Tibial nerve (tissue), 4 donors: ENCODE measurements at regions not wholly inside any gene's neighbourhood (a gene's known extent, or its start where the extent isn't known, plus 50 kb on each side); places are given as distances from the start of the nearest gene placed in this dataset.

Source experiments
- DNase-seq, 2 donors: peaks; one replicate each; pipeline ENCODE4 v3.0.0-alpha.2; 2019; ENCODE audit warnings: low spot score in 2 of 2
- H3K27ac ChIP-seq, 4 donors: fragments of 200-600 bp; sonication (generic) in 3 of 4; one replicate each; pipeline ENCODE4 v1.5.1; 2017 to 2019; ENCODE audit warnings: mild to moderate bottlenecking in 1 of 4
- H3K27me3 ChIP-seq, 2 donors: fragments of 200-600 bp; sonication (generic) in 1 of 2; one replicate each; pipeline versions ENCODE4 v1.5.1 to v1.6.0; 2017 to 2019
- H3K36me3 ChIP-seq, 3 donors: fragments of 200-600 bp; sonication (generic); one replicate each; pipeline ENCODE4 v1.5.1; 2018 to 2019
- H3K4me1 ChIP-seq, 4 donors: fragments of 200-600 bp; sonication (generic) in 3 of 4; one replicate each; pipeline ENCODE4 v1.5.1; 2017 to 2019
- H3K4me3 ChIP-seq, 4 donors: fragments of 200-600 bp; sonication (generic) in 3 of 4; one replicate each; pipeline ENCODE4 v1.5.1; 2017 to 2019; ENCODE audit warnings: mild to moderate bottlenecking in 1 of 4, moderate library complexity in 1 of 4
- H3K9me3 ChIP-seq, 4 donors: fragments of 200-600 bp; sonication (generic) in 3 of 4; one replicate each; pipeline ENCODE4 v1.5.1; 2017 to 2019
- EP300 ChIP-seq, 2 donors: sonication (generic); formaldehyde crosslinking; IDR thresholded peaks; one replicate each; pipeline ENCODE4 v1.6.1; 2017; ENCODE audit warnings: antibody characterized with exemption in 2 of 2, mild to moderate bottlenecking in 1 of 2
- POLR2A ChIP-seq, 2 donors: fragments of 450-650 bp; IDR thresholded peaks; one replicate each; pipeline ENCODE4 v1.6.1; 2017; ENCODE audit warnings: antibody characterized with exemption in 2 of 2, mild to moderate bottlenecking in 2 of 2, moderate library complexity in 2 of 2
- WGBS, 2 donors: methylation state at CpG; one replicate each; pipeline ENCODE4 v1.1.5; 2018; 5-methylcytosine and 5-hydroxymethylcytosine counted together
- TF ChIP-seq, protein P1 (sequence below), 5 experiments: fragments of 200-600 bp in 3 of 5; fragments of 450-650 bp in 2 of 5; sonication (generic) in 3 of 5; IDR thresholded peaks; one replicate each; pipeline ENCODE4 v1.5.1; 2016 to 2019; ENCODE audit warnings: antibody characterized with exemption in 5 of 5, mild to moderate bottlenecking in 3 of 5, moderate library complexity in 2 of 5

DNA sequence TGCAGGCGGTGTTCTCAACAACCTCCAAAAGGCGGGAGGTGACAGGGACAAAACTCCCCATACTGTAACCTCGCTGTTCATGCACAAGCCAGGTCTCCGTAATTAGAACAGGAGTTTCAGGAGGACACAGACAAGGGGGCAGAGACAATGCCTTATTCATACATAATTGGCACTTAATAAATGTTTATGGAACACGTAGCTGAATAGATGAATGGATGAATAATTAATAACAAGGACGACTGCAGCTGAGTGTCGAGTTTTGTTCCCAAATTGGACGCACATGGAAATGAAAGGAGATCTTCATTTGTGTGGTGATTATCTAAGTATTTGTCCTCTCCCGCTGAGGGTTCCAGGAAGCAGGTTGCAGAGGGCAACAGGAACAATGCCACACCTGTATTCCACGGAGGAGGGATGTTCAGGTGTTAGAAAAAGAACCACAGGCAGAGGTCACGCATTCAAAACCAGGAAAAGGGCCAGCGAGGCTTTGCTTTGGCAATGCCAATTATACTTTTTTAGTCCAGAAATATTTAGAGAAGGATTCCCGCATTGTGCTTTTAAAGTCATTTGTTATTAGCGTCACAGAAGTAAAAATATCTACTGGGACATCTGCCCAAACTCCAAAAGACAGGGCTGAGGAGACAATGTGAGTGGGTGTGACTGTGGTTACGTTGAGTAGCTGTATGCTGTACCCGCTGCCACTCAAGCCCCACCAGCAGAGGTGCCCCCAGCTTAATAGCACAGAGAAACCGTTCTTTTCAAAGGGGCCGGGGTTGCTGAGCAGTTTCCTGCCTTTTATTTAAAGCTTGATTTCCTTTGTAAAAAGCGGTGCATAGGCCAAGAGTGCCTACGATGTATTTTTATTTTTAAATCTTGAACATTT is 123.3 kb downstream of the PXDC1 start:
- no peak overlapping the region for H3K4me3 ChIP-seq

GRCh38 chr6:3627501-3627900 is 124.0 kb downstream of the PXDC1 start:
- Histone ChIP-seq H3K27ac (no peak overlapping the region), H3K4me1 (no peaks in the 10 kb centered on the region), H3K27me3 (peaks cover 0 to 36% of the 10 kb centered on the region in 2 donors), H3K9me3 (no peaks in the 10 kb centered on the region), H3K36me3 (no peaks in the 10 kb centered on the region), H3K4me3 (no peak overlapping the region)
- TF ChIP-seq, protein P1, sequence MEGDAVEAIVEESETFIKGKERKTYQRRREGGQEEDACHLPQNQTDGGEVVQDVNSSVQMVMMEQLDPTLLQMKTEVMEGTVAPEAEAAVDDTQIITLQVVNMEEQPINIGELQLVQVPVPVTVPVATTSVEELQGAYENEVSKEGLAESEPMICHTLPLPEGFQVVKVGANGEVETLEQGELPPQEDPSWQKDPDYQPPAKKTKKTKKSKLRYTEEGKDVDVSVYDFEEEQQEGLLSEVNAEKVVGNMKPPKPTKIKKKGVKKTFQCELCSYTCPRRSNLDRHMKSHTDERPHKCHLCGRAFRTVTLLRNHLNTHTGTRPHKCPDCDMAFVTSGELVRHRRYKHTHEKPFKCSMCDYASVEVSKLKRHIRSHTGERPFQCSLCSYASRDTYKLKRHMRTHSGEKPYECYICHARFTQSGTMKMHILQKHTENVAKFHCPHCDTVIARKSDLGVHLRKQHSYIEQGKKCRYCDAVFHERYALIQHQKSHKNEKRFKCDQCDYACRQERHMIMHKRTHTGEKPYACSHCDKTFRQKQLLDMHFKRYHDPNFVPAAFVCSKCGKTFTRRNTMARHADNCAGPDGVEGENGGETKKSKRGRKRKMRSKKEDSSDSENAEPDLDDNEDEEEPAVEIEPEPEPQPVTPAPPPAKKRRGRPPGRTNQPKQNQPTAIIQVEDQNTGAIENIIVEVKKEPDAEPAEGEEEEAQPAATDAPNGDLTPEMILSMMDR (IDR thresholded peaks at IDR 0.05): no peak
- TF ChIP-seq EP300 (IDR thresholded peaks at IDR 0.05) (no peak), POLR2A (IDR thresholded peaks at IDR 0.05) (no peak)
- DNase-seq: no peak
- WGBS, 2 donors: 62 to 63% methylated on average over 9 of the region's 9 CpGs

More for the DNA sequence above, 123.3 kb downstream of the PXDC1 start:
- H3K27ac ChIP-seq: no peak overlapping the region
- peaks cover 0 to 33% of the 10 kb centered on the region in 2 donors for H3K27me3 ChIP-seq
- TF ChIP-seq EP300 (IDR thresholded peaks at IDR 0.05) (no peak), POLR2A (IDR thresholded peaks at IDR 0.05) (no peak)
- TF ChIP-seq, protein P1 (IDR thresholded peaks at IDR 0.05): no peak
- no peaks in the 10 kb centered on the region for H3K36me3 ChIP-seq
- H3K4me1 ChIP-seq: no peaks in the 10 kb centered on the region
- WGBS, 2 donors: 43 to 47% methylated on average over 20 of the region's 20 CpGs
- no peak for DNase-seq
- no peaks in the 10 kb centered on the region for H3K9me3 ChIP-seq

- no peak for DNase-seq
- 63 to 67% methylated on average over 14 of the region's 14 CpGs for WGBS, 2 donors
- Histone ChIP-seq H3K36me3 (no peaks in the 10 kb centered on the region), H3K4me3 (no peak overlapping the region), H3K27me3 (peaks cover 0 to 36% of the 10 kb centered on the region in 2 donors), H3K9me3 (no peaks in the 10 kb centered on the region), H3K4me1 (no peaks in the 10 kb centered on the region), H3K27ac (no peak overlapping the region)
- TF ChIP-seq, protein P1 (IDR thresholded peaks at IDR 0.05): no peak
- TF ChIP-seq EP300 (IDR thresholded peaks at IDR 0.05) (no peak), POLR2A (IDR thresholded peaks at IDR 0.05) (no peak)
Observed at GRCh38 chr6:3625980-3626563, 125.4 kb downstream of the PXDC1 start.

DNA sequence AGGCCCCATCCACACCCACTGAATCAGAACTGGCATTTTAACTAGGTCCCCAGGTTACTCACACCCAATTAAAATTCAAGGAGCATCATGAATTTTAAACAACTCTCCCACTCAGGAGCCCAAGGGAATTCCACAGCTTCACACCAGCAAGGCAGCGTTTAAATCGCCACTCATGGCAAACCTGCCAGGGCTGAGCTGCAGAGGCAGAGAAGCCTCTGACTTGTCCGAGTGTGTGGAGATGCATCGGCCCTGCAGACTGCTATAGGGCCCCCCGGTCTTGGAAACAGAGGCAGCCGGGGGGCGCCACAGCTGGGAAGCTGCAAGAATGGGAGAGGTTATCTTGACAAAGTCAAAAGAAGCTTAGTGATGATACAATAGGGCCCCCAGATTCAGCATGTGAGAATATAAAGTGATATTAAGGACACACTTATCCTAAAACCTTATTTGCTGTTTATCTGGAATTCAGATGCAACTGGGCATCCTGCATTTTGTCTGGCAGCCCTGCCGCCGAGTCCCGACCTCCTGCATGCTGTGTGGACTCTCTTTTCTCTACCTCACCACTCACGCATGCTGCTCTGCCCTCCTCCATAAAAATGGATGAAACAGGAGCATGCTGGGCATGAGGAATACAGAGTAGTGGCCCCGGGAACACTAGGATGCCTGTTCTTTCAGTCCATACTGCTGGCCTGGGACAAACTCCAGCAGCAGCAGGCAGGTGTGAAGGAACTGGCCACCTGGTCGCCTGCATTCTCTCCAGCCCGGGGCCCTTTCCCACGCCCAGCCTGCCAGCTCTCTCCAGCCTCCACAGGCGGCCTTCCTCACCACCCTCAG is 126.1 kb downstream of the PXDC1 start:
- H3K4me3 ChIP-seq: no peak overlapping the region
- no peaks in the 10 kb centered on the region for H3K4me1 ChIP-seq
- TF ChIP-seq POLR2A (IDR thresholded peaks at IDR 0.05): no peak
- TF ChIP-seq EP300 (IDR thresholded peaks at IDR 0.05): no peak
- TF ChIP-seq, protein P1 (IDR thresholded peaks at IDR 0.05): no peak
- no peaks in the 10 kb centered on the region for H3K9me3 ChIP-seq
- WGBS, 2 donors: 69 to 73% methylated on average over 16 of the region's 16 CpGs
- no peak for DNase-seq
- H3K27me3 ChIP-seq: peaks cover 0 to 36% of the 10 kb centered on the region in 2 donors
- no peak overlapping the region for H3K27ac ChIP-seq
- H3K36me3 ChIP-seq: no peaks in the 10 kb centered on the region
